ENCODE measurements at regions not wholly inside any gene's neighbourhood (a gene's known extent, or its start where the extent isn't known, plus 50 kb on each side); places are given as distances from the start of the nearest gene placed in this dataset.

GRCh38 chr2:776487-776886, 99.3 kb upstream of the TMEM18 start:
- H3K4me3 ChIP-seq (ENCODE audit: low read depth, low read length) = no peak overlapping the region
- POLR2A ChIA-PET = interaction anchor here (0.7 kb wide), 1 partner anchor 294 kb away, joined by 3 read pairs; no protein-coding TSS in a partner anchor
- TF ChIP-seq, protein P1, sequence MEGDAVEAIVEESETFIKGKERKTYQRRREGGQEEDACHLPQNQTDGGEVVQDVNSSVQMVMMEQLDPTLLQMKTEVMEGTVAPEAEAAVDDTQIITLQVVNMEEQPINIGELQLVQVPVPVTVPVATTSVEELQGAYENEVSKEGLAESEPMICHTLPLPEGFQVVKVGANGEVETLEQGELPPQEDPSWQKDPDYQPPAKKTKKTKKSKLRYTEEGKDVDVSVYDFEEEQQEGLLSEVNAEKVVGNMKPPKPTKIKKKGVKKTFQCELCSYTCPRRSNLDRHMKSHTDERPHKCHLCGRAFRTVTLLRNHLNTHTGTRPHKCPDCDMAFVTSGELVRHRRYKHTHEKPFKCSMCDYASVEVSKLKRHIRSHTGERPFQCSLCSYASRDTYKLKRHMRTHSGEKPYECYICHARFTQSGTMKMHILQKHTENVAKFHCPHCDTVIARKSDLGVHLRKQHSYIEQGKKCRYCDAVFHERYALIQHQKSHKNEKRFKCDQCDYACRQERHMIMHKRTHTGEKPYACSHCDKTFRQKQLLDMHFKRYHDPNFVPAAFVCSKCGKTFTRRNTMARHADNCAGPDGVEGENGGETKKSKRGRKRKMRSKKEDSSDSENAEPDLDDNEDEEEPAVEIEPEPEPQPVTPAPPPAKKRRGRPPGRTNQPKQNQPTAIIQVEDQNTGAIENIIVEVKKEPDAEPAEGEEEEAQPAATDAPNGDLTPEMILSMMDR (IDR thresholded peaks at IDR 0.05; ENCODE audit: insufficient read depth, low read length, missing control alignments) = no peak
- DNase-seq (ENCODE audit: low read depth, low spot score) = no peak
- CTCF ChIA-PET = interaction anchor here (1.8 kb wide), 1 partner anchor 40 kb away, joined by 4 read pairs; no protein-coding TSS in a partner anchor

GRCh38 chr2:776038-776437, 98.8 kb upstream of the TMEM18 start:
- CTCF ChIA-PET = interaction anchor here (1.8 kb wide), 1 partner anchor 39 kb away, joined by 4 read pairs; no protein-coding TSS in a partner anchor

GRCh38 chr2:774436-774835, 97.2 kb upstream of the TMEM18 start:
- CTCF ChIA-PET = no interaction called here
- DNase-seq (ENCODE audit: low read depth, low spot score) = no peak
- no peak overlapping the region for H3K4me3 ChIP-seq (ENCODE audit: low read depth, low read length)
- POLR2A ChIA-PET = no interaction called here
- TF ChIP-seq, protein P1 (IDR thresholded peaks at IDR 0.05; ENCODE audit: insufficient read depth, low read length, missing control alignments) = no peak

More at GRCh38 chr2:776038-776437, 98.8 kb upstream of the TMEM18 start:
- DNase-seq (ENCODE audit: low read depth, low spot score) = no peak
- no peak overlapping the region for H3K4me3 ChIP-seq (ENCODE audit: low read depth, low read length)
- POLR2A ChIA-PET = no interaction called here
- TF ChIP-seq, protein P1 (IDR thresholded peaks at IDR 0.05; ENCODE audit: insufficient read depth, low read length, missing control alignments) = no peak

GRCh38 chr2:773256-774160, 96.3 kb upstream of the TMEM18 start:
- no peak for DNase-seq (ENCODE audit: low read depth, low spot score)
- H3K4me3 ChIP-seq (ENCODE audit: low read depth, low read length) = no peak overlapping the region
- TF ChIP-seq, protein P1 (IDR thresholded peaks at IDR 0.05; ENCODE audit: insufficient read depth, low read length, missing control alignments) = no peak
- ChIA-PET CTCF (no interaction called here), POLR2A (no interaction called here)

DNA sequence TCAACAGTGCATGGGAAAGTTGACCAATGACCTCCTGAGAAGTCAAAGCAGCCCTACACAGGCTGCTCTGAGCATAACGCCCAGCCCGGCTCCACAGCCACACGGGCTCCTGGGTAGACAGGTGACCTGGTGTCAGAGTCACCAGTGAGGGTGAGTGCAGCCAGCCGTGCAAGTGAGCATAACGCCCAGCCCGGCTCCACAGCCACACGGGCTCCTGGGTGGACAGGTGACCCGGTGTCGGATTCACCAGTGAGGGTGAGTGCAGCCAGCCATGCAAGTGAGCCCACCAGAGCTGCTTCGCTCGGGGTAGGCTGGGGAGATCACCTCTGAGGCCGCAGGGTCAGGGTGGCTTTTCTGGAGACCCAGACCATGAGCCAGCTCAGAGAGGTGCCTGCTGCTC, 94.3 kb upstream of the TMEM18 start:
- TF ChIP-seq, protein P1 (IDR thresholded peaks at IDR 0.05; ENCODE audit: insufficient read depth, low read length, missing control alignments) = no peak
- DNase-seq (ENCODE audit: low read depth, low spot score) = no peak
- ChIA-PET POLR2A (no interaction called here), CTCF (no interaction called here)
- H3K4me3 ChIP-seq (ENCODE audit: low read depth, low read length) = no peak overlapping the region

GRCh38 chr2:770776-771175, 93.6 kb upstream of the TMEM18 start:
- H3K4me3 ChIP-seq (ENCODE audit: low read depth, low read length) = no peak overlapping the region
- TF ChIP-seq, protein P1 (IDR thresholded peaks at IDR 0.05; ENCODE audit: insufficient read depth, low read length, missing control alignments) = no peak
- ChIA-PET CTCF (no interaction called here), POLR2A (no interaction called here)
- DNase-seq (ENCODE audit: low read depth, low spot score) = no peak
